ENCODE measurements at regions not wholly inside any gene's neighbourhood (a gene's known extent, or its start where the extent isn't known, plus 50 kb on each side); places are given as distances from the start of the nearest gene placed in this dataset.

DNA sequence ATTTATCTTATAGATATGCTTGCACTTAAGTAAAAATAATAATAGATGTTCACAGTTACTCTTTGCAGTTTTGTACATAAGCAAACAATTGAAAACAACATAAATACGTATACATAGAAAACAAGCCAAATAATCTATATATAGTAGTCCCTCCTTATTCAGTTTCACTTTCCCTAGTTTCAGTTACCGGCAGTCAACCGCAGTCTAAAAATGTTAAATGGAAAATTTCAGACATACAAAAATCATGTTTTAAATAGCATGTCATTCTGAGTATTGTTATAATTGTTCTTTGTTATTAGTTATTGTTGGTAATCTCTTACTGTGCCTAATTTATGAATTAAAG, 262.0 kb downstream of the CGGBP1 start (continued):
- TF ChIP-seq, protein P1, sequence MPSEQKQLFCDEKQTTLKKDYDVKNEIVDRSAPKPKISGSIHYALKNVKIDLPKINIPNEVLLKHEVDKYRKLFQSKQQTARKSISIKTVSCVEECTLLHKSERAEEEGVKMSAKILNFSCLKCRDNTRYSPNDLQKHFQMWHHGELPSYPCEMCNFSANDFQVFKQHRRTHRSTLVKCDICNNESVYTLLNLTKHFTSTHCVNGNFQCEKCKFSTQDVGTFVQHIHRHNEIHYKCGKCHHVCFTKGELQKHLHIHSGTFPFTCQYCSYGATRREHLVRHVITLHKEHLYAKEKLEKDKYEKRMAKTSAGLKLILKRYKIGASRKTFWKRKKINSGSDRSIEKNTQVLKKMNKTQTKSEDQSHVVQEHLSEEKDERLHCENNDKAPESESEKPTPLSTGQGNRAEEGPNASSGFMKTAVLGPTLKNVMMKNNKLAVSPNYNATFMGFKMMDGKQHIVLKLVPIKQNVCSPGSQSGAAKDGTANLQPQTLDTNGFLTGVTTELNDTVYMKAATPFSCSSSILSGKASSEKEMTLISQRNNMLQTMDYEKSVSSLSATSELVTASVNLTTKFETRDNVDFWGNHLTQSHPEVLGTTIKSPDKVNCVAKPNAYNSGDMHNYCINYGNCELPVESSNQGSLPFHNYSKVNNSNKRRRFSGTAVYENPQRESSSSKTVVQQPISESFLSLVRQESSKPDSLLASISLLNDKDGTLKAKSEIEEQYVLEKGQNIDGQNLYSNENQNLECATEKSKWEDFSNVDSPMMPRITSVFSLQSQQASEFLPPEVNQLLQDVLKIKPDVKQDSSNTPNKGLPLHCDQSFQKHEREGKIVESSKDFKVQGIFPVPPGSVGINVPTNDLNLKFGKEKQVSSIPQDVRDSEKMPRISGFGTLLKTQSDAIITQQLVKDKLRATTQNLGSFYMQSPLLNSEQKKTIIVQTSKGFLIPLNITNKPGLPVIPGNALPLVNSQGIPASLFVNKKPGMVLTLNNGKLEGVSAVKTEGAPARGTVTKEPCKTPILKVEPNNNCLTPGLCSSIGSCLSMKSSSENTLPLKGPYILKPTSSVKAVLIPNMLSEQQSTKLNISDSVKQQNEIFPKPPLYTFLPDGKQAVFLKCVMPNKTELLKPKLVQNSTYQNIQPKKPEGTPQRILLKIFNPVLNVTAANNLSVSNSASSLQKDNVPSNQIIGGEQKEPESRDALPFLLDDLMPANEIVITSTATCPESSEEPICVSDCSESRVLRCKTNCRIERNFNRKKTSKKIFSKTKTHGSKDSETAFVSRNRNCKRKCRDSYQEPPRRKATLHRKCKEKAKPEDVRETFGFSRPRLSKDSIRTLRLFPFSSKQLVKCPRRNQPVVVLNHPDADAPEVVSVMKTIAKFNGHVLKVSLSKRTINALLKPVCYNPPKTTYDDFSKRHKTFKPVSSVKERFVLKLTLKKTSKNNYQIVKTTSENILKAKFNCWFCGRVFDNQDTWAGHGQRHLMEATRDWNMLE (tag by site-specific recombination; conservative IDR thresholded peaks at IDR 0.05; ENCODE audit: low read depth): no peak
- TF ChIP-seq ZNF785 (tag by site-specific recombination; IDR thresholded peaks at IDR 0.05): no peak
- no peak for TF ChIP-seq ZNF560 (tag by site-specific recombination; IDR thresholded peaks at IDR 0.05; ENCODE audit: borderline replicate concordance)
- TF ChIP-seq ZNF366 (tag by site-specific recombination; conservative IDR thresholded peaks at IDR 0.05): no peak
- no peak for TF ChIP-seq KLF16 (tag by site-specific recombination; IDR thresholded peaks at IDR 0.05)
- no peak for TF ChIP-seq ZNF596 (tag by site-specific recombination; IDR thresholded peaks at IDR 0.05)
- no peak for TF ChIP-seq ZNF660 (tag by site-specific recombination; IDR thresholded peaks at IDR 0.05)

GRCh38 chr3:87796137-87796842, 262.5 kb downstream of the CGGBP1 start:
- H3K9me3 ChIP-seq (ENCODE audit: control insufficient read depth, insufficient read depth, low read depth, low read length): no peaks in the 10 kb centered on the region
- TF ChIP-seq ZNF221 (tag by site-specific recombination; IDR thresholded peaks at IDR 0.05; ENCODE audit: borderline replicate concordance) (no peak), ZBTB7A (tag by site-specific recombination; IDR thresholded peaks at IDR 0.05; ENCODE audit: low read depth) (no peak), SCRT2 (tag by site-specific recombination; IDR thresholded peaks at IDR 0.05) (no peak), MZF1 (tag by site-specific recombination; IDR thresholded peaks at IDR 0.05; ENCODE audit: borderline replicate concordance) (no peak), ZEB2 (tag by site-specific recombination; IDR thresholded peaks at IDR 0.05) (no peak), ZNF2 (tag by site-specific recombination; IDR thresholded peaks at IDR 0.05) (no peak), ZFP37 (tag by site-specific recombination; IDR thresholded peaks at IDR 0.05) (no peak), KLF7 (tag by site-specific recombination; IDR thresholded peaks at IDR 0.05; ENCODE audit: borderline replicate concordance) (no peak)
- H3K4me3 ChIP-seq (ENCODE audit: low read depth, low read length): no peak overlapping the region
- ChIA-PET CTCF (no interaction called here), POLR2A (no interaction called here)
- H3K36me3 ChIP-seq (ENCODE audit: control insufficient read depth in 2 of 2, insufficient read depth in 1 of 2, low read length in 2 of 2): no peaks in the 10 kb centered on the region
- H3K4me1 ChIP-seq (ENCODE audit: control insufficient read depth, insufficient read depth, low read length): no peaks in the 10 kb centered on the region
- H3K27ac ChIP-seq (ENCODE audit: extremely low read depth, low read depth, low read length): no peak overlapping the region

- no peaks in the 10 kb centered on the region for H3K4me1 ChIP-seq (ENCODE audit: control insufficient read depth, insufficient read depth, low read length)
- no peak overlapping the region for H3K27ac ChIP-seq (ENCODE audit: extremely low read depth, low read depth, low read length)
- CTCF ChIA-PET: no interaction called here
- no peaks in the 10 kb centered on the region for H3K9me3 ChIP-seq (ENCODE audit: control insufficient read depth, insufficient read depth, low read depth, low read length)
- no peaks in the 10 kb centered on the region for H3K36me3 ChIP-seq (ENCODE audit: control insufficient read depth in 2 of 2, insufficient read depth in 1 of 2, low read length in 2 of 2)
- no peak overlapping the region for H3K4me3 ChIP-seq (ENCODE audit: low read depth, low read length)
- POLR2A ChIA-PET: no interaction called here
- TF ChIP-seq KLF1 (tag by site-specific recombination; IDR thresholded peaks at IDR 0.05): no peak
- TF ChIP-seq YY2 (tag by site-specific recombination; IDR thresholded peaks at IDR 0.05): no peak
- TF ChIP-seq ZNF248 (tag by site-specific recombination; IDR thresholded peaks at IDR 0.05): no peak
- TF ChIP-seq, protein P2, sequence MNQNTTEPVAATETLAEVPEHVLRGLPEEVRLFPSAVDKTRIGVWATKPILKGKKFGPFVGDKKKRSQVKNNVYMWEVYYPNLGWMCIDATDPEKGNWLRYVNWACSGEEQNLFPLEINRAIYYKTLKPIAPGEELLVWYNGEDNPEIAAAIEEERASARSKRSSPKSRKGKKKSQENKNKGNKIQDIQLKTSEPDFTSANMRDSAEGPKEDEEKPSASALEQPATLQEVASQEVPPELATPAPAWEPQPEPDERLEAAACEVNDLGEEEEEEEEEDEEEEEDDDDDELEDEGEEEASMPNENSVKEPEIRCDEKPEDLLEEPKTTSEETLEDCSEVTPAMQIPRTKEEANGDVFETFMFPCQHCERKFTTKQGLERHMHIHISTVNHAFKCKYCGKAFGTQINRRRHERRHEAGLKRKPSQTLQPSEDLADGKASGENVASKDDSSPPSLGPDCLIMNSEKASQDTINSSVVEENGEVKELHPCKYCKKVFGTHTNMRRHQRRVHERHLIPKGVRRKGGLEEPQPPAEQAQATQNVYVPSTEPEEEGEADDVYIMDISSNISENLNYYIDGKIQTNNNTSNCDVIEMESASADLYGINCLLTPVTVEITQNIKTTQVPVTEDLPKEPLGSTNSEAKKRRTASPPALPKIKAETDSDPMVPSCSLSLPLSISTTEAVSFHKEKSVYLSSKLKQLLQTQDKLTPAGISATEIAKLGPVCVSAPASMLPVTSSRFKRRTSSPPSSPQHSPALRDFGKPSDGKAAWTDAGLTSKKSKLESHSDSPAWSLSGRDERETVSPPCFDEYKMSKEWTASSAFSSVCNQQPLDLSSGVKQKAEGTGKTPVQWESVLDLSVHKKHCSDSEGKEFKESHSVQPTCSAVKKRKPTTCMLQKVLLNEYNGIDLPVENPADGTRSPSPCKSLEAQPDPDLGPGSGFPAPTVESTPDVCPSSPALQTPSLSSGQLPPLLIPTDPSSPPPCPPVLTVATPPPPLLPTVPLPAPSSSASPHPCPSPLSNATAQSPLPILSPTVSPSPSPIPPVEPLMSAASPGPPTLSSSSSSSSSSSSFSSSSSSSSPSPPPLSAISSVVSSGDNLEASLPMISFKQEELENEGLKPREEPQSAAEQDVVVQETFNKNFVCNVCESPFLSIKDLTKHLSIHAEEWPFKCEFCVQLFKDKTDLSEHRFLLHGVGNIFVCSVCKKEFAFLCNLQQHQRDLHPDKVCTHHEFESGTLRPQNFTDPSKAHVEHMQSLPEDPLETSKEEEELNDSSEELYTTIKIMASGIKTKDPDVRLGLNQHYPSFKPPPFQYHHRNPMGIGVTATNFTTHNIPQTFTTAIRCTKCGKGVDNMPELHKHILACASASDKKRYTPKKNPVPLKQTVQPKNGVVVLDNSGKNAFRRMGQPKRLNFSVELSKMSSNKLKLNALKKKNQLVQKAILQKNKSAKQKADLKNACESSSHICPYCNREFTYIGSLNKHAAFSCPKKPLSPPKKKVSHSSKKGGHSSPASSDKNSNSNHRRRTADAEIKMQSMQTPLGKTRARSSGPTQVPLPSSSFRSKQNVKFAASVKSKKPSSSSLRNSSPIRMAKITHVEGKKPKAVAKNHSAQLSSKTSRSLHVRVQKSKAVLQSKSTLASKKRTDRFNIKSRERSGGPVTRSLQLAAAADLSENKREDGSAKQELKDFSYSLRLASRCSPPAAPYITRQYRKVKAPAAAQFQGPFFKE (tag by site-specific recombination; IDR thresholded peaks at IDR 0.05; ENCODE audit: borderline replicate concordance): no peak
- TF ChIP-seq ZBTB20 (tag by site-specific recombination; IDR thresholded peaks at IDR 0.05): no peak
- no peak for TF ChIP-seq GLIS1 (tag by site-specific recombination; IDR thresholded peaks at IDR 0.05)
- TF ChIP-seq ZNF354C (tag by site-specific recombination; IDR thresholded peaks at IDR 0.05; ENCODE audit: borderline replicate concordance, low read depth): no peak
- TF ChIP-seq ZNF274 (IDR thresholded peaks at IDR 0.05; ENCODE audit: low read length): no peak
- no peak for TF ChIP-seq ZNF274 (tag by site-specific recombination; IDR thresholded peaks at IDR 0.05; ENCODE audit: borderline replicate concordance)
- TF ChIP-seq ZNF112 (tag by site-specific recombination; IDR thresholded peaks at IDR 0.05): no peak
Measured at GRCh38 chr3:87795701-87796100, 263.1 kb downstream of the CGGBP1 start.

Data from HEK293 (cell line).